Tibial artery (tissue), 4 donors: ENCODE measurements at regions not wholly inside any gene's neighbourhood (a gene's known extent, or its start where the extent isn't known, plus 50 kb on each side); places are given as distances from the start of the nearest gene placed in this dataset.

Experiments used
- DNase-seq, 2 donors: peaks; one replicate each; pipeline ENCODE4 v3.0.0-alpha.2; 2019
- H3K27ac ChIP-seq, 2 donors: fragments of 200-600 bp; sonication (generic) in 1 of 2; 1 replicate in 1 of 2; 2 replicates in 1 of 2; pipeline ENCODE4 v1.5.1; 2018 to 2019; ENCODE audit warnings: mild to moderate bottlenecking in 1 of 2
- H3K27me3 ChIP-seq, 2 donors: fragments of 200-600 bp; sonication (generic) in 1 of 2; one replicate each; pipeline versions ENCODE4 v1.5.1 to v1.6.0; 2016 to 2019
- H3K36me3 ChIP-seq, 3 donors: fragments of 200-600 bp; sonication (generic) in 2 of 3; one replicate each; pipeline ENCODE4 v1.5.1; 2016 to 2019; ENCODE audit warnings: mild to moderate bottlenecking in 2 of 3
- H3K4me1 ChIP-seq, 4 donors: fragments of 200-600 bp; sonication (generic) in 2 of 4; 1 replicate in 3 of 4; 2 replicates in 1 of 4; pipeline ENCODE4 v1.5.1; 2016 to 2019
- H3K4me3 ChIP-seq, 2 donors: fragments of 200-600 bp; sonication (generic) in 1 of 2; 1 replicate in 1 of 2; 2 replicates in 1 of 2; pipeline ENCODE4 v1.5.1; 2018 to 2019; ENCODE audit warnings: mild to moderate bottlenecking in 2 of 2
- H3K9me3 ChIP-seq, 3 donors: fragments of 200-600 bp; sonication (generic) in 1 of 3; one replicate each; pipeline ENCODE4 v1.5.1; 2016 to 2019
- intact Hi-C: fragments of 100-400 bp; cut with DNase I; formaldehyde crosslinking; loops from one replicate; pipeline ENCODE4 v1.15.0; 2023; ENCODE audit warnings: low total_unique reads
- TF ChIP-seq, protein P1 (sequence below), 2 experiments: fragments of 200-600 bp in 1 of 2; fragments of 450-650 bp in 1 of 2; IDR thresholded peaks; one replicate each; pipeline ENCODE4 v1.5.1; 2017 to 2019; ENCODE audit warnings: antibody characterized with exemption in 2 of 2, mild to moderate bottlenecking in 1 of 2, moderate library complexity in 1 of 2

DNA sequence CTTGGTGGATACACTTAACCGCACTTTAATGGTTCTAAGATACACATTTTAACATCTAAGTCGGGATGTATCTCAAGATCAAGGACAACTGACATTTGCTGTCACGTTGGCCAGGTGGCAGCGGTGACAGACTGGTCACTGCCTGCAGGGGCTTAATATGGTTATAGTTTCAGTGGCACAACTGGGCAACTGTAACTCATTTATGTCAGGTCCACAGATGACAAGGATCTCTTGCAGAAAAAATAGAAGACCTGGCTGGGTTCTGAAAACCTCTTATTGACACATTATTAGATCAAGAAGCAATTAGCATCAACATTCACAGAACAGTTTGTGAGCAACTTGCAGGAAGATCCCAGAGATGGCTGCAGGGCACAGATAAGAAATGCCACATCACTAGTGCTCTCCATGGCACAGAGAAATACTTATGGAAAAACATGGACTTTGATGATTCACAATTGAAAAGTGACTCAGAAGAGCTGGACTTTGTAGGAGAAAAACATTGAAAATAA is 99.6 kb upstream of the SORBS2 start:
- no peaks in the 10 kb centered on the region for H3K9me3 ChIP-seq
- intact Hi-C loops = no loop called here
- TF ChIP-seq, protein P1, sequence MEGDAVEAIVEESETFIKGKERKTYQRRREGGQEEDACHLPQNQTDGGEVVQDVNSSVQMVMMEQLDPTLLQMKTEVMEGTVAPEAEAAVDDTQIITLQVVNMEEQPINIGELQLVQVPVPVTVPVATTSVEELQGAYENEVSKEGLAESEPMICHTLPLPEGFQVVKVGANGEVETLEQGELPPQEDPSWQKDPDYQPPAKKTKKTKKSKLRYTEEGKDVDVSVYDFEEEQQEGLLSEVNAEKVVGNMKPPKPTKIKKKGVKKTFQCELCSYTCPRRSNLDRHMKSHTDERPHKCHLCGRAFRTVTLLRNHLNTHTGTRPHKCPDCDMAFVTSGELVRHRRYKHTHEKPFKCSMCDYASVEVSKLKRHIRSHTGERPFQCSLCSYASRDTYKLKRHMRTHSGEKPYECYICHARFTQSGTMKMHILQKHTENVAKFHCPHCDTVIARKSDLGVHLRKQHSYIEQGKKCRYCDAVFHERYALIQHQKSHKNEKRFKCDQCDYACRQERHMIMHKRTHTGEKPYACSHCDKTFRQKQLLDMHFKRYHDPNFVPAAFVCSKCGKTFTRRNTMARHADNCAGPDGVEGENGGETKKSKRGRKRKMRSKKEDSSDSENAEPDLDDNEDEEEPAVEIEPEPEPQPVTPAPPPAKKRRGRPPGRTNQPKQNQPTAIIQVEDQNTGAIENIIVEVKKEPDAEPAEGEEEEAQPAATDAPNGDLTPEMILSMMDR (IDR thresholded peaks at IDR 0.05) = no peak
- no peak overlapping the region for H3K4me3 ChIP-seq
- H3K27ac ChIP-seq = no peak overlapping the region
- no peaks in the 10 kb centered on the region for H3K36me3 ChIP-seq
- peaks cover 0 to 6% (median 0%) of the 10 kb centered on the region in 4 donors for H3K4me1 ChIP-seq
- no peaks in the 10 kb centered on the region for H3K27me3 ChIP-seq
- no peak for DNase-seq

DNA sequence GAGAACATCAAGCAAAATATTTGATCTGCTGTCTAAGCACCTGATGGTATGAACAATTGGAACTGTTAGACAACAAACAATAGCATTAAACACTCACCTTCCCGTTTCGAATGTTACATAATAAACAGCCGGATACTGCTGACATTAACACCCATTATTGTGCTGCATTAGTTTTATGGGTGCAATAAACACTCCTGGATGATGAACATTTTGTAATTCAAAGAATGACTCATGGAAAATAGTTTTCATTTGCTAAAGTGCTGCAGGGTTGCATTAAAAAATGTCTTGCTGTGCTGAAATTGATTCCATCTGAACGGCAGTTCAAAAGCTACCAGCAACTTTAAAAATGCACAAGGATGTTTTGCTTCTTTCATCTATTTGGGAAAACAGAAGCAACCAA is 100.8 kb upstream of the SORBS2 start:
- Histone ChIP-seq H3K27me3 (no peaks in the 10 kb centered on the region), H3K4me3 (no peak overlapping the region), H3K4me1 (peaks cover 0 to 6% (median 0%) of the 10 kb centered on the region in 4 donors), H3K36me3 (no peaks in the 10 kb centered on the region), H3K27ac (no peak overlapping the region), H3K9me3 (no peaks in the 10 kb centered on the region)
- intact Hi-C loops = no loop called here
- no peak for DNase-seq
- TF ChIP-seq, protein P1 (IDR thresholded peaks at IDR 0.05) = no peak

DNA sequence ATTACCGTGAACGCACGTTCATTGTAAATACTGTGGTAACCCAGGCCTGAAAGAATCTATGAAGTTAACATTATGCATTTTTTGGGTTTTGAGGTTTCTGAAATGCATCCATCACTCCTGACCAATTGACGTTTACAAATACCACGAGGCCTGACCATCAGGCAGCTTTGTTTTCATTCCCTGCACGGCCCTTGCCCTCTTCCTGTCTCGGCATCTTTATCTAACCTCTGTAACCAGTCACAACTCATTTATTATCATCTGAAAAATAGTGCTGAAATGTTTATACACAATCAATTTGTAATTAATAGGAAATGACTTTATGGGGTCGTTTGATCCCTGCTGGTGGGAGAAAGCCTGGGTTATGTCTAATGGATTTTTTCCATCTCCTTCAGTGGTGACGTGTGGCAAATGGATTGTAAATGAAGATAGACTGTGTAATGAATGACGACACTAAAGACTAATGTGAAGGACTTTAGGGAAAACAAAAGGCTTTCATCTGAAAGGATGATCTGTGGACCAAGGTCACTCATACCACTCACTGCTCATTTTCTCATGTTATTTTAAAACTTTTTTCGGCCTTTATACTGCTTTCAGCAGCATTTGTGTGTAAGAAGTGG is 102.7 kb upstream of the SORBS2 start:
- Histone ChIP-seq H3K4me3 (no peak overlapping the region), H3K27me3 (no peaks in the 10 kb centered on the region), H3K36me3 (no peaks in the 10 kb centered on the region), H3K27ac (no peak overlapping the region), H3K9me3 (no peaks in the 10 kb centered on the region), H3K4me1 (peaks cover 0 to 6% (median 0%) of the 10 kb centered on the region in 4 donors)
- TF ChIP-seq, protein P1 (IDR thresholded peaks at IDR 0.05) = no peak
- intact Hi-C loops = no loop called here
- DNase-seq = no peak

DNA sequence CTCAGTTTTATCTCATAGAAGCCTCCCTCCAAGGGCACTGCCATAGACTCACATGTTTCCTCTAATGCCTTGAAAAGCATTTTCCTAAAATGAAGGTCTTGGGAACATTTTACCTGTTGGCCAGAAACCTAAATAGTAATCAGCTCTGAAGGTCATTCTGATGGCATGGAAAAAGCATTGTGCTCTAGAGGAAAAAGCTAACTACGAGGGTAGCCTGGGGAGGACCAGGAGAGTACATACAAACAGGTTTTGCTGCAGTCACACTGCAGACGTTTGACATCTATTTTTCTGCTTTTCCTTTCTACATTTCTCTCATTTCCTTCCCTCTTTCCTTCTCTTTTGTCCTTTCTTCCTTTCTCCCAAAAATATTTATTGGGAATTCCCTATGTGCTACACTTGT is 103.3 kb upstream of the SORBS2 start:
- TF ChIP-seq, protein P1 (IDR thresholded peaks at IDR 0.05) = no peak
- no peak overlapping the region for H3K27ac ChIP-seq
- H3K4me3 ChIP-seq = no peak overlapping the region
- no peaks in the 10 kb centered on the region for H3K36me3 ChIP-seq
- peaks cover 0 to 6% (median 0%) of the 10 kb centered on the region in 4 donors for H3K4me1 ChIP-seq
- no peaks in the 10 kb centered on the region for H3K27me3 ChIP-seq
- intact Hi-C loops = no loop called here
- no peak for DNase-seq
- no peaks in the 10 kb centered on the region for H3K9me3 ChIP-seq

DNA sequence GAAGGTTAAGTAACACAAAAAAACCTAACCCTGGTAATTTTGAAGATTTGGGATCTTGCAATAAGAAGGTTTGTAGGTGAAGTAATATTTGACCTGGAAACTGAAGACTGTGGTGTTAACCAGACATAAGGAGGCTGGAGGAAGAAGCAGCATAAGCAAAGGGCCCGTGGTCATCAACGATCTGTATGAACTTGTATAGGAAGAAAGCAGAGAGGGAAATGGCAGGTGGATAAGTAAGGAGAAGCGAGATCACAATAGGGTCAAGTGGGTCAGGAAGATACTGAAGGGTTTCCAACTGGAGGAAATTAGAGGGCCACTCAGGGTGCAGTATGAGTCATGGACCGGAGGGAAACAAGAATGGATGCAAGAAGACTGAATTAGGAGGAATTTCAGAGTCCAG is 103.8 kb upstream of the SORBS2 start:
- Histone ChIP-seq H3K36me3 (no peaks in the 10 kb centered on the region), H3K9me3 (no peaks in the 10 kb centered on the region), H3K27me3 (no peaks in the 10 kb centered on the region), H3K27ac (no peak overlapping the region), H3K4me3 (no peak overlapping the region), H3K4me1 (peaks cover 0 to 8% (median 0%) of the 10 kb centered on the region in 4 donors)
- DNase-seq = no peak
- intact Hi-C loops = no loop called here
- TF ChIP-seq, protein P1 (IDR thresholded peaks at IDR 0.05) = no peak
